ENCODE measurements at regions not wholly inside any gene's neighbourhood (a gene's known extent, or its start where the extent isn't known, plus 50 kb on each side); places are given as distances from the start of the nearest gene placed in this dataset.

GRCh38 chr12:115306380-115306779 is 622.4 kb upstream of the TBX3 start:
- TF ChIP-seq EZH2phosphoT487 (IDR thresholded peaks at IDR 0.05), result no peak
- TF ChIP-seq CTCF (IDR thresholded peaks at IDR 0.05), result no peak
- TF ChIP-seq EZH2 (IDR thresholded peaks at IDR 0.05), result no peak
